ENCODE measurements at regions not wholly inside any gene's neighbourhood (a gene's known extent, or its start where the extent isn't known, plus 50 kb on each side); places are given as distances from the start of the nearest gene placed in this dataset.
A peak's percentile ranks its signal among the peaks of the same experiment; 100 is the strongest.

DNA sequence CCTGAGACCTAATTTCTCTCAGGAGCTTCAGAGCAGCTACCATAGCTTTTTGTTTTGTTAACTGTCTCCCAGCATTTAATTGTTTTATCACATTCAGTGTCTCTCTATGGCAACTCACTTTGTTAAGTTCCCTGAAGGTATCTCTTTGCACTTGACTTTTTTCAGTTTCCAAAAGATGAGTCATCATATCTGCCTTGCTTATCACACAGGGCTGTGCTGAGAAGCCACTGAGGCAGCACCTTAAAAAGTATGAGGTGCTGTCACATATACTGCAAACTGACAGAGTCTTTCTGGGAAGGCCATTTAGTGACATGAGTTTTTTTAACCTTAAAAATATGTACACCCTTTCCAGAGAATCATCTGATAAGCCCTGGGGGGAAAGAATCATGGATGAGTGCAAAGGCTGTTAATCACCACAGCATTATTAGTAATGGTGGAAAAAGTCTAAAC is 56.8 kb downstream of the PPP1R3C start:
- DNase-seq: no peak
- ATAC-seq: peak in 1 of 2 donors; percentile 79
- intact Hi-C loops (cut with DNase I): no loop called here

GRCh38 chr10:91575044-91575610 is 57.7 kb downstream of the PPP1R3C start:
- DNase-seq (no peak), ATAC-seq (peak; percentile 75 to 78)
- intact Hi-C loops (cut with DNase I): no loop called here

GRCh38 chr10:91574236-91574635 is 58.6 kb downstream of the PPP1R3C start:
- intact Hi-C loops (cut with DNase I): loop anchor here in 1 of 2 donors (5.0 kb wide), 1 partner anchor 58 kb away; the partner anchor contains the start of gene PPP1R3C
- ATAC-seq (no peak), DNase-seq (no peak)

- DNase-seq (no peak), ATAC-seq (no peak)
- intact Hi-C loops (cut with DNase I): loop anchor here in 1 of 2 donors (5.0 kb wide), 1 partner anchor 59 kb away; the partner anchor contains the start of gene PPP1R3C
These were observed 59.6 kb downstream of the PPP1R3C start for GRCh38 chr10:91573320-91573719.

- intact Hi-C loops (cut with DNase I): loop anchor here in 1 of 2 donors (5.0 kb wide), 1 partner anchor 61 kb away; the partner anchor contains the start of gene PPP1R3C
- no peak for DNase-seq
- ATAC-seq: no peak
These were observed 61.2 kb downstream of the PPP1R3C start for GRCh38 chr10:91571671-91572070.

DNA sequence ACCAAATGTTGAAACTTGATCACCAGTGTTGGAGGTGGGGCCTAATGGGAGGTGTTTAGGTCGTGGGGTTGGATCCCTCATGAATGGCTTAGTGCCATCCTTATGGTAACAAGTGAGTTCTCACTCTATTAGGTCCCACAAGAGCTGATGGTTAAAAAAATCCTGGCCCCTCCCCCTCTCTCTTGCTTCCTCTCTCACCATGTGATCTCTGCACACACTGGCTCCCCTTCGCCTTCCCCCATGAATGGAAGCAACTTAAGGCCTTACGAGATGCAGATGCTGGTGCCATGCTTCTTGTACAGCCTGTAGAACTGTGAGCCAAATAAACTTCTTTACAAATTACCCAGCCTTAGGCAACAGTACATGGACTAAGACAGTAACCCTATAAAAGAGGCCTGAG is 62.7 kb downstream of the PPP1R3C start:
- DNase-seq (no peak), ATAC-seq (no peak)
- intact Hi-C loops (cut with DNase I): loop anchor here in 1 of 2 donors (5.0 kb wide), 1 partner anchor 62 kb away; the partner anchor contains the start of gene PPP1R3C

- DNase-seq (no peak), ATAC-seq (no peak)
- intact Hi-C loops (cut with DNase I): no loop called here
These were observed 63.3 kb downstream of the PPP1R3C start for GRCh38 chr10:91569522-91569921.

- no peak for DNase-seq
- intact Hi-C loops (cut with DNase I): no loop called here
- no peak for ATAC-seq
These were observed 65.1 kb downstream of the PPP1R3C start for GRCh38 chr10:91567815-91568214.

- no peak for DNase-seq
- intact Hi-C loops (cut with DNase I): no loop called here
- no peak for ATAC-seq
These were observed 66.8 kb downstream of the PPP1R3C start for GRCh38 chr10:91566115-91566514.

- ATAC-seq: no peak
- intact Hi-C loops (cut with DNase I): no loop called here
- no peak for DNase-seq
These were observed 67.6 kb downstream of the PPP1R3C start for GRCh38 chr10:91565226-91565625.

DNA sequence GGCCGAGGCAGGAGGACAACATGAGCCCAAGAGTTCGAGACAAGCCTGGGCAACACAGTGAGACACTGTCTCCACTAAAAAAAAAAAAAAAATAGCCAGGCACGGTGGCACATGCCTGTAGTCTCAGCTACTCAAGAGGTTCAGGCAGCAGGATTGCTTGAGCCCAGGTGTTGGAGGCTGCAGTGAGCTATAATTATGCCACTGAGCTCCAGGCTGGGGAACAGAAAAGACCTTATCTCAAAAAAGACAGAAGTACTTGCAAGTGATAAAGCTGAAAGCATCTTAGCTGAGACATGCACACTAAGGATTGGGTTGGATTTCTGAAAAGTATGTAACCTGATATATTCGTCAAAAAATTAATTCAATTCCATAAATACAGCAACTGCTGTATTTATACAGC is 68.4 kb downstream of the PPP1R3C start:
- DNase-seq: no peak
- ATAC-seq: peak in 1 of 2 donors; percentile 52
- intact Hi-C loops (cut with DNase I): no loop called here

Measured in left cardiac atrium (tissue), 4 donors.